ENCODE measurements at regions not wholly inside any gene's neighbourhood (a gene's known extent, or its start where the extent isn't known, plus 50 kb on each side); places are given as distances from the start of the nearest gene placed in this dataset.

GRCh38 chr17:33515974-33516373 lies 222.9 kb upstream of the ASIC2 start:
- no peak for TF ChIP-seq SNAPC4 (CRISPR knock-in tag; IDR thresholded peaks at IDR 0.05)
- TF ChIP-seq STAT5B (CRISPR knock-in tag; IDR thresholded peaks at IDR 0.05): no peak
- no peak for TF ChIP-seq CEBPZ (IDR thresholded peaks at IDR 0.05; ENCODE audit: low read length)
- TF ChIP-seq SMC3 (IDR thresholded peaks at IDR 0.05; ENCODE audit: low read length): no peak
- TF ChIP-seq ZNF615 (CRISPR knock-in tag; IDR thresholded peaks at IDR 0.05; ENCODE audit: borderline replicate concordance): no peak

All from HepG2 (cell line).